IMR-90 (cell line): ENCODE measurements at regions not wholly inside any gene's neighbourhood (a gene's known extent, or its start where the extent isn't known, plus 50 kb on each side); places are given as distances from the start of the nearest gene placed in this dataset.

Experiments used
- BHLHE40 ChIP-seq: fragments of 150-350 bp; IDR thresholded peaks from 2 replicates; pipeline ENCODE4 v1.6.1; 2016; ENCODE audit warnings: mild to moderate bottlenecking, low read depth, low read length
- ELK1 ChIP-seq: fragments of 150-350 bp; IDR thresholded peaks from 2 replicates; pipeline ENCODE4 v1.6.1; 2016; ENCODE audit warnings: low read depth, mild to moderate bottlenecking, low read length, moderate library complexity, borderline replicate concordance
- MAFK ChIP-seq: IDR thresholded peaks from 2 replicates; pipeline ENCODE4 v1.6.1; 2012; ENCODE audit warnings: low read depth, low read length, improper control_type of control experiment
- MAZ ChIP-seq: IDR thresholded peaks from 2 replicates; pipeline ENCODE4 v1.6.1; 2012; ENCODE audit warnings: low read depth, mild to moderate bottlenecking, low read length, improper control_type of control experiment, moderate library complexity, borderline replicate concordance
- MXI1 ChIP-seq: IDR thresholded peaks from 2 replicates; pipeline ENCODE4 v1.6.1; 2012; ENCODE audit warnings: low read depth, mild to moderate bottlenecking, low read length, moderate library complexity, borderline replicate concordance
- NFE2L2 ChIP-seq: fragments of 150-350 bp; IDR thresholded peaks from 2 replicates; pipeline ENCODE4 v1.6.1; 2016; ENCODE audit warnings: low read depth, mild to moderate bottlenecking, low read length
- POLR2A ChIP-seq: IDR thresholded peaks from 2 replicates; pipeline ENCODE4 v1.6.1; 2012; ENCODE audit warnings: mild to moderate bottlenecking, low read depth, low read length
- RAD21 ChIP-seq: IDR thresholded peaks from 2 replicates; pipeline ENCODE4 v1.6.1; 2012; ENCODE audit warnings: low read length, improper control_type of control experiment
- RCOR1 ChIP-seq: IDR thresholded peaks from 2 replicates; pipeline ENCODE4 v1.6.1; 2012; ENCODE audit warnings: mild to moderate bottlenecking, low read length, improper control_type of control experiment; ENCODE audit not compliant: insufficient replicate concordance
- RFX5 ChIP-seq: IDR thresholded peaks from 2 replicates; pipeline ENCODE4 v1.8.0; 2012; ENCODE audit warnings: low read depth, mild to moderate bottlenecking, low read length, moderate library complexity
- TF ChIP-seq, protein P1 (sequence below): conservative IDR thresholded peaks from 2 replicates; pipeline ENCODE4 v1.5.1; 2012; ENCODE audit warnings: mild to moderate bottlenecking, low read depth, low read length, improper control_type of control experiment
- TF ChIP-seq, protein P2 (sequence below): fragments of 150-350 bp; IDR thresholded peaks from 2 replicates; pipeline ENCODE4 v1.6.1; 2017; ENCODE audit warnings: mild to moderate bottlenecking, antibody characterized with exemption, low read length, low read depth

DNA sequence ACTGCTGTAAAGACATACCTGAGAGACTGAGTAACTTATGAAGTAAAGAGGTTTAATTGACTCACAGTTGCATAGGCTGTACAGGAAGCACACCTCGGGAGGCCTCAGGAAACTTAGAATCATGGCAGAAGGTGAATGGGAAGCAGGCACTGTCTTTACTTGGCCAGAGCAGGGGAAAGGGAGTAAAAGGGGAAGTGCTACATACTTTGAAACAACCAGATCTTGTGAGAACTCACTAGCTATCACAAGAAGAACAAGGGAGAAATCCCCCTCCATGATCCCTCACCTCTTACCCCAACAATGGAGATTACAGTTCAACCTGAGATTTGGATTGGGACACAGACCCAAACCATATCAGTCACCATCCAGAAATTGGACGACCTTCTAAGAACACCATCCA is 1285.8 kb upstream of the CDH9 start:
- TF ChIP-seq RAD21 (no peak), MAFK (no peak), POLR2A (no peak), MXI1 (no peak), MAZ (no peak), NFE2L2 (no peak), RCOR1 (no peak), ELK1 (no peak), BHLHE40 (no peak), RFX5 (no peak)
- TF ChIP-seq, protein P1, sequence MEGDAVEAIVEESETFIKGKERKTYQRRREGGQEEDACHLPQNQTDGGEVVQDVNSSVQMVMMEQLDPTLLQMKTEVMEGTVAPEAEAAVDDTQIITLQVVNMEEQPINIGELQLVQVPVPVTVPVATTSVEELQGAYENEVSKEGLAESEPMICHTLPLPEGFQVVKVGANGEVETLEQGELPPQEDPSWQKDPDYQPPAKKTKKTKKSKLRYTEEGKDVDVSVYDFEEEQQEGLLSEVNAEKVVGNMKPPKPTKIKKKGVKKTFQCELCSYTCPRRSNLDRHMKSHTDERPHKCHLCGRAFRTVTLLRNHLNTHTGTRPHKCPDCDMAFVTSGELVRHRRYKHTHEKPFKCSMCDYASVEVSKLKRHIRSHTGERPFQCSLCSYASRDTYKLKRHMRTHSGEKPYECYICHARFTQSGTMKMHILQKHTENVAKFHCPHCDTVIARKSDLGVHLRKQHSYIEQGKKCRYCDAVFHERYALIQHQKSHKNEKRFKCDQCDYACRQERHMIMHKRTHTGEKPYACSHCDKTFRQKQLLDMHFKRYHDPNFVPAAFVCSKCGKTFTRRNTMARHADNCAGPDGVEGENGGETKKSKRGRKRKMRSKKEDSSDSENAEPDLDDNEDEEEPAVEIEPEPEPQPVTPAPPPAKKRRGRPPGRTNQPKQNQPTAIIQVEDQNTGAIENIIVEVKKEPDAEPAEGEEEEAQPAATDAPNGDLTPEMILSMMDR: no peak
- TF ChIP-seq, protein P2, sequence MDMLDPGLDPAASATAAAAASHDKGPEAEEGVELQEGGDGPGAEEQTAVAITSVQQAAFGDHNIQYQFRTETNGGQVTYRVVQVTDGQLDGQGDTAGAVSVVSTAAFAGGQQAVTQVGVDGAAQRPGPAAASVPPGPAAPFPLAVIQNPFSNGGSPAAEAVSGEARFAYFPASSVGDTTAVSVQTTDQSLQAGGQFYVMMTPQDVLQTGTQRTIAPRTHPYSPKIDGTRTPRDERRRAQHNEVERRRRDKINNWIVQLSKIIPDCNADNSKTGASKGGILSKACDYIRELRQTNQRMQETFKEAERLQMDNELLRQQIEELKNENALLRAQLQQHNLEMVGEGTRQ: no peak
